Fibroblast of villous mesenchyme (primary cell): ENCODE measurements at regions not wholly inside any gene's neighbourhood (a gene's known extent, or its start where the extent isn't known, plus 50 kb on each side); places are given as distances from the start of the nearest gene placed in this dataset.

ENCODE experiments used
- DNase-seq: peaks from one replicate; pipeline ENCODE4 v3.0.0-alpha.2; 2010; ENCODE audit warnings: low read depth
- H3K4me3 ChIP-seq: 2 replicates; pipeline ENCODE4 v1.5.1; 2011; ENCODE audit warnings: low read depth, mild to moderate bottlenecking, low read length
- TF ChIP-seq, protein P1 (sequence below): IDR thresholded peaks from 2 replicates; pipeline ENCODE4 v1.5.1; 2012; ENCODE audit warnings: low read depth, mild to moderate bottlenecking, low read length; ENCODE audit not compliant: insufficient read depth

DNA sequence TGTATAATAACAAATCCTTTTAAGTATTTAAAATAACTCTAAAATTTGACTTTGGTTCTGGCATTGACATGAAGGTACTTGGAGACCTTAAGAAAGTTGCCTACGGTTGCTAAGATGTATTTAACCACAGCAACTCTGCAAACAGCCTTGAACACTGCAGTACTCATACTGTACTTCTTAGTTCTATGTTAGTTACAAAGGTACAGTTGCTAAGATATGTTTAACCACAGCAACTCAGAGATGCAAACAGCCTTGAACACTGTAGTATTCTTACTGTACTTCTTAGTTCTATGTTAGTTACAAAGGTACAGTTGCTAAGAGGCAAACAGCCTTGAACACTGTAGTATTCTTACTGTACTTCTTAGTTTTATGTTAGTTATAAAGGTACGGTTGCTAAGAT is 268.3 kb upstream of the MIR17HG start:
- no peak overlapping the region for H3K4me3 ChIP-seq
- TF ChIP-seq, protein P1, sequence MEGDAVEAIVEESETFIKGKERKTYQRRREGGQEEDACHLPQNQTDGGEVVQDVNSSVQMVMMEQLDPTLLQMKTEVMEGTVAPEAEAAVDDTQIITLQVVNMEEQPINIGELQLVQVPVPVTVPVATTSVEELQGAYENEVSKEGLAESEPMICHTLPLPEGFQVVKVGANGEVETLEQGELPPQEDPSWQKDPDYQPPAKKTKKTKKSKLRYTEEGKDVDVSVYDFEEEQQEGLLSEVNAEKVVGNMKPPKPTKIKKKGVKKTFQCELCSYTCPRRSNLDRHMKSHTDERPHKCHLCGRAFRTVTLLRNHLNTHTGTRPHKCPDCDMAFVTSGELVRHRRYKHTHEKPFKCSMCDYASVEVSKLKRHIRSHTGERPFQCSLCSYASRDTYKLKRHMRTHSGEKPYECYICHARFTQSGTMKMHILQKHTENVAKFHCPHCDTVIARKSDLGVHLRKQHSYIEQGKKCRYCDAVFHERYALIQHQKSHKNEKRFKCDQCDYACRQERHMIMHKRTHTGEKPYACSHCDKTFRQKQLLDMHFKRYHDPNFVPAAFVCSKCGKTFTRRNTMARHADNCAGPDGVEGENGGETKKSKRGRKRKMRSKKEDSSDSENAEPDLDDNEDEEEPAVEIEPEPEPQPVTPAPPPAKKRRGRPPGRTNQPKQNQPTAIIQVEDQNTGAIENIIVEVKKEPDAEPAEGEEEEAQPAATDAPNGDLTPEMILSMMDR = no peak
- no peak for DNase-seq

DNA sequence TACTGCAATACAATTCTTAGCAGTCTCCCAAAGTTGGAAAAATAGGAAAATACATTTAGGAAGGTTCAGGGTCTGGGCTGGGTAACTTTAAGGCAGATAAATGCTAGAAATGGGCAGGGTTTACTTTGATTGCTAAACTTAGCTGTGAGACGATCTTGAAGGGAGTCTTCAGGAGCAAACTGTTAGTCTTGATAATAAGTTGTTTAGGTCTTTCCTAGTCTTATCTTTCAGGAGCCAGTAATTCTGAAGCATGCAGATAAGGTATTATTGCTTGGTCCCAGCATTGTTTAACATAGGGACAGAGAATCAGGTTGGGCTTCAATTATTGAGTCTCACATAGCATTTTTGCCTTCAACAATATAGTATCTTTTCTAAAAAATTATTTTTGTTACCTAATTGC is 262.4 kb upstream of the MIR17HG start:
- no peak for DNase-seq
- TF ChIP-seq, protein P1 = no peak
- no peak overlapping the region for H3K4me3 ChIP-seq

DNA sequence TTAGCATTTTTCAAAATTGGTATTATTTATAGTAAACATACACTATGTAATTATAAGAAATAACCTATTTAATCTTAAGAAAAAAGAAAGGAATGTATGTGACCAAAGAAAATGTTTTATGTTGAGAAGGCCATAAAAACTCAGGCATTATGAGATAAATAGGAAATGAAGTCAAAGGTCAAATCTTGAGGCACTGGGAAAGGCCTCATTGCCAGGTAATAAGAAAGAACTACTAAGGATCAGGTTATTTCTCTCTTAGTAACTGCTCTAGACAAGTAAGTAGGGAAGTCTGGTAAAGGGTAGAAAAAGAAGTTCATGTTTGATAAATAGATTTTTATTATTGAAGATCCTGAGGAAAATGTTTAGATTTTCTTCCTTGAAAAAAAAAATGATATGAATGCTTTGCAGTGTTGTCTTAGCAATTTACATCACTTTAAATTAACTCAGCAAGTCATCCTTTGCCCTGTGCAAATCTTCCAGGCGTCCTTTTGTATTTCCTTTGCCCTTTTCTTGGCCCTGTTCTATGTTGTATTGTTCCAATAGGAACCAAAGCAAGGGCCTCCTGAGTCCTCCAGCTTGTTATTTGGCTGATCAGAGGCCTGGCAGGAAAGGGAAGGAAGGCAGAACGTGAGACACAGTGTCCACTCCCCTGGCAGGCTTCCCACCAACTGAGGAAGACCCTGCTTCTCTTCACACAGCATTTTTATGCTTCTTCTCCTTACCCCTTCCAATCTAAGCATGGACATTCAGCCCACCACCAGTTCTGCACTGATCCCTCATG is 260.4 kb upstream of the MIR17HG start:
- TF ChIP-seq, protein P1 = no peak
- H3K4me3 ChIP-seq = no peak overlapping the region
- DNase-seq = no peak

DNA sequence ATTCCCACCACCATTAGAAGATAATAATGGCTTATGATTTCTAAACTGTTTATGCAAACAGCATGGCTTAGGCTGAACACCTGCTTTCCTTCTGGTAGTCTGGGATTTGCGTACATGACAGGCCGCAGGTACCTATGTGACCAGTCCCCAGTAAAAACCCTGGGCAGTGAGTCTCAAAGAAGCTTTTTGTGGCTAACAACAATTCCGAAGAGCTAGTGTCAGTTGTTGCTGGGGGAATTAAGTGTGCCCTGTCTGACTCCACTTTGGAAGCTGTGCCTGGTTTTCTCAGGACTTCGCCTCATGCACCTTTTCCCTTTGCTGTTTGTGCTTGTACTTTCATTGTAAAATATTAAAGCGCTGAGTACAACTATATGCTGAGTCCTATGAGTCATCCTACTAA is 250.2 kb upstream of the MIR17HG start:
- H3K4me3 ChIP-seq = no peak overlapping the region
- DNase-seq = no peak
- TF ChIP-seq, protein P1 = no peak

DNA sequence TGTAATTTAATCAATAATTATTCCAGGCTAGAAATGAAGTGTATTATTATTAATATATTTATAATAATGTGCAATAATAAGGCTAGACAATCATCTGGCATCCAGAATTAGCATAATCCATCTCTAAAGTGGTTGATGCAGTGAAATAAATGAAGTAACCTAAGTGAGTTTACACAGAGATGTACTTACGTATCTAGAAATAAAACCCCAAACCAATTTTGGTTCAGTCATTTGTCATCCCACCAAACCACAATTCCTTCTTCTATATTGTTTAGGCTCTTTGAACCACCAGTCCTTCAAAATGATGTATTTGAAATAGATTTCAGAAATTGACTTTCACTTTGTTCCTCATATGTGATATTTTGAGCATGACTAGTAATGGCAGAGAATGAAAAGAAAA is 247.6 kb upstream of the MIR17HG start:
- TF ChIP-seq, protein P1 = no peak
- no peak for DNase-seq
- no peak overlapping the region for H3K4me3 ChIP-seq

DNA sequence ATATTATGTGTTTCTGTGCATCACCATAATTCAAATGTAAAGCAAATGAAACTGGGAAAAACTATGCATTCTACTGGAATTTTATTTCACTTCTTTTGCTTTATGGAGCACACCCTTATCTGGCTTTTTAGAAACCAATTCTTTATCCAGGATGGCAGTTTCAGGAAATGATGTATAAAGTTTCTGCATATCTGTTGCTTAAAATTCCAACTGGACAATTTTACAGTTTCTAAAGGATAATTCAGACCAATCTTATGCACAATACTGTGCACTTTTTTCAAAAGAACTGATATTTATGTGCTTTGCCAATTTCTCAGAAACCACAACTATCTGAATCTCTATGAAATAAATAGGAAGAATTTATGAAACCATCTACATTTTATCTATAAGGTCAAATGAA is 246.5 kb upstream of the MIR17HG start:
- TF ChIP-seq, protein P1 = no peak
- DNase-seq = no peak
- no peak overlapping the region for H3K4me3 ChIP-seq

DNA sequence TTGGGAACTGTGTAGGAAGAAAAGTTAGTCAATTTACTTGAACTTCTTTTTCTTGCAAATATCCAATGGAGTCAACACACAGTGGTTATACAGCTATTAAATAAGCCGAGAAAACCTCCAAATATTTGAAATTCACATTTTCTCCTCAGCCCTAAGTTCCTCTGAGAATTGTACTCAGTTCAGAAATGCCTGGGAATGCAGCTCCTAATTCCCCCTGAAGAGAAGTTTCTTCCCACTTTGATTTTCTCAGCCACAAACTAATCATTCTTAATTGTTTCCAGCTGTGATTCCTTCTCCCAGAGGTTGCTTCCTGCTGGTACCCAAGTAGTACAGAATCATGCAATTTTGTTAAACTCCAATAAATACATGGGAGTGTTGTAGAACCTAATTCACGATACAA is 246.1 kb upstream of the MIR17HG start:
- H3K4me3 ChIP-seq = no peak overlapping the region
- TF ChIP-seq, protein P1 = no peak

More for the DNA sequence above, 246.1 kb upstream of the MIR17HG start:
- no peak for DNase-seq
